ENCODE measurements at regions not wholly inside any gene's neighbourhood (a gene's known extent, or its start where the extent isn't known, plus 50 kb on each side); places are given as distances from the start of the nearest gene placed in this dataset.

DNA sequence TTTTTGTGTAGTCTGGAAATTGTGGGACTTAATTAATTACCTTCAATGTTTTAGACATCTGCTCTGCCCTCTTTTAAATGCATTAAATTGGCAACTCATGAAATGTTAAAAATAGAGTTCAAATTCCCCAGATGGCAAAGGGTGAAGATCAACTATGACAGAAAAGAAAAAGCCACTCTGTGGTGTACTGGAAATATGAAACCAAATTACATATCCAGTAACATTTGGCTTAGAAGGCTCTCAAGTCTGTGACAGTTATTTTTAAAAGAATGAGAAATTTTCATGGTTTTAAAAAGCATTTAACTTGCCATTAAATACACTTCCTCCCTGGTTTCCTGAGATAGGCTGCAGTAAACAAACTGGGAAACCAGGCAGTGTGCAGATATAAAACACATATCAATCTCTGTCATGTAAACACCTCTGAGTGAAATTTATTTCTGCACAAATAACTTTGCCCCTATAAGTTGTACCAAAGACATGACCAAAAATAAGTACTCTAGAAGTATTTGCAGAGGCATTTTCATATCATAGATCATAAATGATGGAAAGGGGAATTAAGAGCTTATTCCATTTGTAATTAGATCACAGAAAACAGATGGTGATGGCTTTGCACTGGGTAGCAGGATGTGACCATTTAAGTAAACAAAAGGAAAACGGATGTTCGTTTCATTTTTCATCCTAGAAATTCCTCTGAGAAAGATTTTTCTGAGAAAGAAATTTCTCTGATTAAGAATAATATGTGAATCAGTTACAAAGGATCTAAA, 360.1 kb downstream of the SAMD5 start:
- no peak overlapping the region for H3K9ac ChIP-seq (ENCODE audit: insufficient read length, low read depth)

DNA sequence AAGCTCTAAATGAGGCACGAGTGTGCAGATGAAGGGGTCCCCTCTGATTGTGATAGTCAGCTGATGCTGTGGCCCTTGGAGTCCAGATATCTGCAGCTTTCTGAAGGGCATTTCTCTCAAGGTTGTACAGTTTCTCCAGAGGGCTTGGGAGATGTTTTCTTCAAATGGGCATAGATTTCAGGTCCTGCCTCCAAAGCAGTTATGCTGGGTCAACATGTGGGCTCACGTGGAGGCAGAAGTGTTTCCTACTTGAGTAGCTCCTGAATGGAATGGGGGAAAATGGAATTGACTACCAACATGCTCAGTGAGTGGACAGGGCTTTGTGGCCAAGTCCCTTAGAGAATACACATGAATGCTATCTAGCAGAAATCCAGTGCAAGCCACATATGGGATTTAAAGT, 360.7 kb downstream of the SAMD5 start:
- Histone ChIP-seq H3K9me3 (ENCODE audit: insufficient read depth, low read length) (no peaks in the 10 kb centered on the region), H3K9ac (ENCODE audit: insufficient read length, low read depth) (no peak overlapping the region), H3K36me3 (ENCODE audit: insufficient read depth, insufficient read length, low read length) (no peaks in the 10 kb centered on the region), H3K4me1 (ENCODE audit: insufficient read depth, insufficient read length) (no peaks in the 10 kb centered on the region), H3K4me3 (ENCODE audit: insufficient read length, low read depth) (no peak overlapping the region), H3K27me3 (ENCODE audit: insufficient read depth, insufficient read length) (no peaks in the 10 kb centered on the region)
- TF ChIP-seq ZNF274 (IDR thresholded peaks at IDR 0.05; ENCODE audit: low read depth, low read length) (no peak), SUZ12 (IDR thresholded peaks at IDR 0.05; ENCODE audit: extremely low read depth, insufficient read depth, insufficient read length) (no peak), YY1 (IDR thresholded peaks at IDR 0.05; ENCODE audit: insufficient read depth, insufficient read length) (no peak)
- DNase-seq (ENCODE audit: low read depth, low spot score), result no peak

More for the DNA sequence above, 360.1 kb downstream of the SAMD5 start:
- no peaks in the 10 kb centered on the region for H3K36me3 ChIP-seq (ENCODE audit: insufficient read depth, insufficient read length, low read length)
- TF ChIP-seq SUZ12 (IDR thresholded peaks at IDR 0.05; ENCODE audit: extremely low read depth, insufficient read depth, insufficient read length), result no peak
- TF ChIP-seq ZNF274 (IDR thresholded peaks at IDR 0.05; ENCODE audit: low read depth, low read length), result no peak
- no peak for TF ChIP-seq YY1 (IDR thresholded peaks at IDR 0.05; ENCODE audit: insufficient read depth, insufficient read length)
- no peak overlapping the region for H3K4me3 ChIP-seq (ENCODE audit: insufficient read length, low read depth)
- DNase-seq (ENCODE audit: low read depth, low spot score), result no peak
- H3K9me3 ChIP-seq (ENCODE audit: insufficient read depth, low read length), result no peaks in the 10 kb centered on the region
- H3K4me1 ChIP-seq (ENCODE audit: insufficient read depth, insufficient read length), result no peaks in the 10 kb centered on the region
- H3K27me3 ChIP-seq (ENCODE audit: insufficient read depth, insufficient read length), result no peaks in the 10 kb centered on the region

DNA sequence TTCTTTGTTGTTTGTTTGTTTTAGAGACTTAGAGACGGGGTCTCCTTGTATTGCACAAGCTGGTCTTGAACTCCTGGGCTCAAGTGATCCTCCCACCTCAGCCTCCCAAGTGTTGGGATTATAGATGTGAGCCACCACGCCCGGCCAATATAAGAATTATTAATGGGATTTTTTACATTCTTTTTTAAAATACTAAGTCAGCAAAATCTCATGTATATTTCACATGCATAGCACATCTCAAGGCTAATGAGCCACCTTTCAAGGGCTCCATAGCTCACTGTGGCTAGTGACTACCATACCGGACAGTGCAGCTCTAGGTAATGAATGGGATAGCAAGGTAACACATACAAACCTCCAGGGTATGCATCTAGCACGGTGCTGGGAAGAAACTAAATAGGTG, 361.4 kb downstream of the SAMD5 start:
- DNase-seq (ENCODE audit: low read depth, low spot score), result no peak
- Histone ChIP-seq H3K27me3 (ENCODE audit: insufficient read depth, insufficient read length) (no peaks in the 10 kb centered on the region), H3K9ac (ENCODE audit: insufficient read length, low read depth) (no peak overlapping the region), H3K4me3 (ENCODE audit: insufficient read length, low read depth) (no peak overlapping the region), H3K4me1 (ENCODE audit: insufficient read depth, insufficient read length) (no peaks in the 10 kb centered on the region), H3K36me3 (ENCODE audit: insufficient read depth, insufficient read length, low read length) (no peaks in the 10 kb centered on the region), H3K9me3 (ENCODE audit: insufficient read depth, low read length) (no peaks in the 10 kb centered on the region)
- TF ChIP-seq YY1 (IDR thresholded peaks at IDR 0.05; ENCODE audit: insufficient read depth, insufficient read length) (no peak), SUZ12 (IDR thresholded peaks at IDR 0.05; ENCODE audit: extremely low read depth, insufficient read depth, insufficient read length) (no peak), ZNF274 (IDR thresholded peaks at IDR 0.05; ENCODE audit: low read depth, low read length) (no peak)

DNA sequence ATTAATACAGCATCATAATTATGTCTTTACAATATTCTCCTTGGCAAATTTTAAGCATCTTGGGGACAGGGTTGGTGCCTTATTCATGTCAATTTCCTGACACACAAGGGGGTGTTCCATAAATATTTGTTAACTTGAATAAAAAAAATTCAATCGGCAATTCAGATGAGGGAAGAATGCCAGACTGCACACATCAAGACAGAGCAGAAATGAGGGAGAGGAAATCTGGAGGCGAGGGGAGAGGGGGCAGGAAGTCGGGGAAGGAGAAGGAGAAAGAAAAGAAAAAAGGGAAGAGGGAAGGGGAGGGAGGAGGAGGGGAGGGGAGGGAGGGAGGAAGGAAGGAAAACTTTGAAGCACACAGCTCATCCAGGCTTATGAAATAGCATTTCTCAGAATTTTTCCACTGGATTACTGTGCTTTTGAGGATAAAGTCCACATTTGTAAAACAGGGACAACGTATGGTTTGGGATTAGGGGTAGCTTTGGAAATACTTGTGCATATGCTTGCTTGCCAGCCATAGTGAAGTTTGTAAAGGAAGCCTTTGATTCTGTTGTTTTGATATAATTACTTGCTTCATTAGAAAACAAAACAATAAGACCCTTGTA, 362.1 kb downstream of the SAMD5 start:
- Histone ChIP-seq H3K9me3 (ENCODE audit: insufficient read depth, low read length) (no peaks in the 10 kb centered on the region), H3K9ac (ENCODE audit: insufficient read length, low read depth) (no peak overlapping the region), H3K4me3 (ENCODE audit: insufficient read length, low read depth) (no peak overlapping the region), H3K4me1 (ENCODE audit: insufficient read depth, insufficient read length) (no peaks in the 10 kb centered on the region), H3K27me3 (ENCODE audit: insufficient read depth, insufficient read length) (no peaks in the 10 kb centered on the region), H3K36me3 (ENCODE audit: insufficient read depth, insufficient read length, low read length) (no peaks in the 10 kb centered on the region)
- DNase-seq (ENCODE audit: low read depth, low spot score), result no peak
- TF ChIP-seq SUZ12 (IDR thresholded peaks at IDR 0.05; ENCODE audit: extremely low read depth, insufficient read depth, insufficient read length), result no peak
- TF ChIP-seq YY1 (IDR thresholded peaks at IDR 0.05; ENCODE audit: insufficient read depth, insufficient read length), result no peak
- TF ChIP-seq ZNF274 (IDR thresholded peaks at IDR 0.05; ENCODE audit: low read depth, low read length), result no peak

DNA sequence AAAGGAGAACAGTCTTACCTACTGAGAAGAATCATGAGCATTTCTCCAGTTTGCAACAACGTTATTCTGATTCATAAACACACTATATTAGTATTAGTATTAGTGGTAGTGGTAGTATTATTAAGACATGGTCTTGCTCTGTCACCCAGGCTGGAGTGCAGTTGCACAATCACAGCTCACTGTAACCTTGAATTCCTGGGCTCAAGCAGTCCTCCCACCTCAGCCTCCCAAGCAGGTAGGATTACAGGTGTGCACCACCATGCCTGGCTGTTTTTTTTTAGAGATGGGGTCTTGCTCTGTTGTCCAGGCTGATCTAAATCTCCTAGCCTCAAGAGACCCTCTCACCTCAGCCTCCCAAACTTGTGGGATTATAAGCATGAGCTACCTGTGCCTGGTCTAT, 363.5 kb downstream of the SAMD5 start:
- H3K9me3 ChIP-seq (ENCODE audit: insufficient read depth, low read length), result no peaks in the 10 kb centered on the region
- no peaks in the 10 kb centered on the region for H3K36me3 ChIP-seq (ENCODE audit: insufficient read depth, insufficient read length, low read length)
- no peak for DNase-seq (ENCODE audit: low read depth, low spot score)
- no peaks in the 10 kb centered on the region for H3K4me1 ChIP-seq (ENCODE audit: insufficient read depth, insufficient read length)
- H3K27me3 ChIP-seq (ENCODE audit: insufficient read depth, insufficient read length), result no peaks in the 10 kb centered on the region
- H3K9ac ChIP-seq (ENCODE audit: insufficient read length, low read depth), result no peak overlapping the region
- no peak overlapping the region for H3K4me3 ChIP-seq (ENCODE audit: insufficient read length, low read depth)
- TF ChIP-seq YY1 (IDR thresholded peaks at IDR 0.05; ENCODE audit: insufficient read depth, insufficient read length) (no peak), SUZ12 (IDR thresholded peaks at IDR 0.05; ENCODE audit: extremely low read depth, insufficient read depth, insufficient read length) (no peak), ZNF274 (IDR thresholded peaks at IDR 0.05; ENCODE audit: low read depth, low read length) (no peak)

DNA sequence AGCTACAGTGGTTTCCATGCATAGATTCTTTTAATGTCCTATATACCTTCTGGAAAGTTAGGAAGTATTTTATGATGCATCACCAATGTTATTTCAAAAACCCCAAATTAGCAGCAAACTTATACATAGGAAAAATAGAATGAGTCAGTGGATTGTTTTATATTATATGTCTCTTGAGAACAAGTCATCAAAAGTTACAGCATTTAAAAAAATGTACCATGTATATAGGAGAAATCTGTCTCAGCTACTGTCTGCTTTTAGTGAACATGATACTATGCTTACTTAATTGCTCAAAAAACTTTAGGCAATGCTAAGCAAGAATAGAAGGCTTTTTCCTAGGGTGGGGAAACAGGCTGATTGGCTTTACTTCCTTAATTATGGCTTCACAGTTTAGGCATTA, 365.3 kb downstream of the SAMD5 start:
- no peaks in the 10 kb centered on the region for H3K4me1 ChIP-seq (ENCODE audit: insufficient read depth, insufficient read length)
- H3K36me3 ChIP-seq (ENCODE audit: insufficient read depth, insufficient read length, low read length), result no peaks in the 10 kb centered on the region
- TF ChIP-seq ZNF274 (IDR thresholded peaks at IDR 0.05; ENCODE audit: low read depth, low read length), result no peak
- TF ChIP-seq SUZ12 (IDR thresholded peaks at IDR 0.05; ENCODE audit: extremely low read depth, insufficient read depth, insufficient read length), result no peak
- TF ChIP-seq YY1 (IDR thresholded peaks at IDR 0.05; ENCODE audit: insufficient read depth, insufficient read length), result no peak
- H3K9me3 ChIP-seq (ENCODE audit: insufficient read depth, low read length), result no peaks in the 10 kb centered on the region
- no peak overlapping the region for H3K4me3 ChIP-seq (ENCODE audit: insufficient read length, low read depth)
- H3K9ac ChIP-seq (ENCODE audit: insufficient read length, low read depth), result no peak overlapping the region
- no peaks in the 10 kb centered on the region for H3K27me3 ChIP-seq (ENCODE audit: insufficient read depth, insufficient read length)
- no peak for DNase-seq (ENCODE audit: low read depth, low spot score)

DNA sequence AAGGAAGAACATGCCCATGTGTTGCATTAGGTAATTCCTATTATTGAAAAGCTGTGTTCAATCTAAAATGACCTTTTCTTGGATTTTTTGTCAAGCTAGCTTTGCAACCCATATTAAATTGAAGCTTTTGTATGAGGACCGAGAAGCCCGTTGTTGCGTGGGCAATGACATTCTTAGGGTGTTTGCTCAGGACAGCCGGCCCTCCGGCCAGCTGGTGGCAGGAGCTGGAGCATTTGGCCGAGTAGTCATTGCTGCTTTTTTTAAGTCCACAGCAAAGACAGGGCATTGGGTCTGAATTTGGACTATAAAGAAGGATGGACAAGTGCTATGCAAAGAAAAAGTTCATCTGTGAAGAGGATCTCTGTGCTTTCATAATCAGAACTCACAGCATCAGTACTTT, 365.8 kb downstream of the SAMD5 start:
- DNase-seq (ENCODE audit: low read depth, low spot score), result no peak
- Histone ChIP-seq H3K9me3 (ENCODE audit: insufficient read depth, low read length) (no peaks in the 10 kb centered on the region), H3K4me3 (ENCODE audit: insufficient read length, low read depth) (no peak overlapping the region), H3K27me3 (ENCODE audit: insufficient read depth, insufficient read length) (no peaks in the 10 kb centered on the region), H3K9ac (ENCODE audit: insufficient read length, low read depth) (no peak overlapping the region), H3K4me1 (ENCODE audit: insufficient read depth, insufficient read length) (no peaks in the 10 kb centered on the region), H3K36me3 (ENCODE audit: insufficient read depth, insufficient read length, low read length) (no peaks in the 10 kb centered on the region)
- TF ChIP-seq ZNF274 (IDR thresholded peaks at IDR 0.05; ENCODE audit: low read depth, low read length) (no peak), YY1 (IDR thresholded peaks at IDR 0.05; ENCODE audit: insufficient read depth, insufficient read length) (no peak), SUZ12 (IDR thresholded peaks at IDR 0.05; ENCODE audit: extremely low read depth, insufficient read depth, insufficient read length) (no peak)

Data from NT2/D1 (cell line).